ENCODE measurements at regions not wholly inside any gene's neighbourhood (a gene's known extent, or its start where the extent isn't known, plus 50 kb on each side); places are given as distances from the start of the nearest gene placed in this dataset.
A peak's percentile ranks its signal among the peaks of the same experiment; 100 is the strongest.

- DNase-seq, result no peak
These were observed 429.6 kb downstream of the EPM2A start for GRCh38 chr6:145305670-145306069.

GRCh38 chr6:145306489-145306888, 428.8 kb downstream of the EPM2A start:
- peak; percentile 33 to 66 for DNase-seq

- DNase-seq, result no peak
These were observed 425.3 kb downstream of the EPM2A start for GRCh38 chr6:145309842-145310535.

GRCh38 chr6:145312481-145312880, 422.8 kb downstream of the EPM2A start:
- no peak for DNase-seq

GRCh38 chr6:145313041-145313855, 422.1 kb downstream of the EPM2A start:
- no peak for DNase-seq

GRCh38 chr6:145315982-145316600, 419.2 kb downstream of the EPM2A start:
- no peak for DNase-seq

GRCh38 chr6:145318952-145319351, 416.4 kb downstream of the EPM2A start:
- DNase-seq, result peak in 1 of 2 experiments; percentile 28

- no peak for DNase-seq
These were observed 415.7 kb downstream of the EPM2A start for GRCh38 chr6:145319605-145320004.

- DNase-seq, result peak; percentile 31 to 43
These were observed 411.7 kb downstream of the EPM2A start for GRCh38 chr6:145323646-145324045.

GRCh38 chr6:145327586-145327985, 407.7 kb downstream of the EPM2A start:
- peak in 1 of 2 experiments; percentile 28 for DNase-seq

GRCh38 chr6:145329257-145329656, 406.1 kb downstream of the EPM2A start:
- DNase-seq, result no peak

- DNase-seq, result no peak
These were observed 404.3 kb downstream of the EPM2A start for GRCh38 chr6:145331066-145331465.

- DNase-seq, result peak; percentile 29 to 67
These were observed 403.3 kb downstream of the EPM2A start for GRCh38 chr6:145332011-145332410.

GRCh38 chr6:145336119-145336518, 399.2 kb downstream of the EPM2A start:
- DNase-seq, result no peak

- no peak for DNase-seq
These were observed 396.2 kb downstream of the EPM2A start for GRCh38 chr6:145339089-145339488.

GRCh38 chr6:145340256-145340655, 395.1 kb downstream of the EPM2A start:
- DNase-seq, result no peak

- DNase-seq, result no peak
These were observed 390.2 kb downstream of the EPM2A start for GRCh38 chr6:145345094-145345493.

GRCh38 chr6:145347216-145347615, 388.1 kb downstream of the EPM2A start:
- no peak for DNase-seq

- DNase-seq, result peak; percentile 80 to 82
These were observed 385.3 kb downstream of the EPM2A start for GRCh38 chr6:145349950-145350510.

- DNase-seq, result peak in 1 of 2 experiments; percentile 21
These were observed 384.4 kb downstream of the EPM2A start for GRCh38 chr6:145350928-145351327.

GRCh38 chr6:145352382-145353080, 382.8 kb downstream of the EPM2A start:
- no peak for DNase-seq

- peak in 1 of 2 experiments; percentile 49 for DNase-seq
These were observed 374.5 kb downstream of the EPM2A start for GRCh38 chr6:145360865-145361264.

- no peak for DNase-seq
These were observed 368.2 kb downstream of the EPM2A start for GRCh38 chr6:145367149-145367548.
